HEK293T (cell line): ENCODE measurements at regions not wholly inside any gene's neighbourhood (a gene's known extent, or its start where the extent isn't known, plus 50 kb on each side); places are given as distances from the start of the nearest gene placed in this dataset.

Source experiments
- NFRKB ChIP-seq: fragments of 450-650 bp; IDR thresholded peaks from 2 replicates; pipeline ENCODE4 v1.6.1; 2016; ENCODE audit warnings: mild to moderate bottlenecking, moderate library complexity
- SP1 ChIP-seq: fragments of 450-650 bp; IDR thresholded peaks from 2 replicates; pipeline ENCODE4 v1.6.1; 2017
- ZNF384 ChIP-seq: fragments of 450-650 bp; IDR thresholded peaks from 2 replicates; pipeline ENCODE4 v1.6.1; 2016

GRCh38 chr17:13323990-13324389, 277.7 kb downstream of the HS3ST3A1 start:
- TF ChIP-seq SP1: no peak
- no peak for TF ChIP-seq ZNF384
- no peak for TF ChIP-seq NFRKB
